H4 (cell line): ENCODE measurements at regions not wholly inside any gene's neighbourhood (a gene's known extent, or its start where the extent isn't known, plus 50 kb on each side); places are given as distances from the start of the nearest gene placed in this dataset.
A peak's percentile ranks its signal among the peaks of the same experiment; 100 is the strongest.

Source experiments
- DNase-seq: peaks from one replicate; pipeline ENCODE4 v3.0.0-alpha.2; 2015; ENCODE audit warnings: low spot score

DNA sequence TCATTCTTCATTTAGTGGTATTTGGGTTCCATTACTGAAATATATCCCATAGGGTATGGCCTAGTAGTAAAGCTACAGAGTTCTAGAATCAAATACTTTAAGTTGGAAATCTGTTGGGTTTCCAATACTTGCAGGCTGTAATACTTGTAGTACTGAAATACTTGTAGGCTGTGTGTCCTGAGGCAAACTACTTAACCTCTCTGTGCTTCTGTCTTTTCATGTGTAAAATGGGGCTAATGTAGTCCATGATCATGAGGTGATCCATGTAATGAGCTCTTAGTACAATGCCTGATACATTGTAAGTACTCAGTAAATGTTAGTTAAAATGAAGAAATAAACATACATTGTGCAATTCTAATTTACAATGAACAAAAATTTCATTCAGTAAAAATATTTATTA is 368.9 kb downstream of the CSNK1G3 start:
- DNase-seq = no peak

DNA sequence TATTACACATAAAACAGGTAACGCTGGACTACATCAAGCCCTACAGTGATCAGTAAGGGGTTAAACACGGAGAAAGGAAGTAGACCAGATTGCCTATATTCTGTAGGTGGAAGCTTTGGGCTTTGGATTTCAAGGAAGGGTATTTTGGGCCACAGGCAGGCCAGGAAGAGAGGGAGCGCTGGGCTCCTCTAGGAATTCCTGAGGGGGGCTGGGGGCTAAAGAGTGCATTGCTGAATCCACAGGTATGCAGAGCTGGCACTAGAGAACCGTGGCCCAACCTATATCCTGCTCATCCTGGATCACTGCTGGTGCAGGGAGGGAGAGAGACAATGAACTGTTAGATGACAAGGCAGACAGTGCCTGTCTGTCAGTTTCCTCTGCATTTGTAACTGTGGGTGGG is 367.1 kb downstream of the CSNK1G3 start:
- DNase-seq = no peak

DNA sequence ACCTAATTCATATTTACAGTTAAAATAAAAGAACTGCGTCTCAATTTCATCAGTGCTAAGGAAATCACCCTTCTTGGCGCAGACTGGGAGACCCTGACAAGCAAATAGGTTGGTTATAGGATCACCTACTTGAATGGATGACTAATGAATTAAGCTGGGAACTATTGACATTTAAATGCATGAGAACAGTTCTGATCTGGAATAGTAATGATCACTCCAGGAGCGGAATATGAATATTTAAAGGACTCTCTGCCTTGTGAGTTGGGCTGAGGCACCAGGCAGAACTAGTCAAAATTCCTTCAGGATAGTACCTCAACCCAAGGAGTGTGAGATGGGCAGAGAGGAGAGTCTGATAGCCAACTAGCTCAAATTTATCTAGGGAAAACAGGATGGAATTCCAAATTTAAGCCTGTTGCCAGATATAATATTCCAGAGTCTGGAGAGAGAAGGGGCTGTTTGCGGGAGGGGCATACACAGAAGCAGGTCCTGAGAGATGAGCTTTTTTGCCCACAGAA is 364.4 kb downstream of the CSNK1G3 start:
- DNase-seq = no peak

DNA sequence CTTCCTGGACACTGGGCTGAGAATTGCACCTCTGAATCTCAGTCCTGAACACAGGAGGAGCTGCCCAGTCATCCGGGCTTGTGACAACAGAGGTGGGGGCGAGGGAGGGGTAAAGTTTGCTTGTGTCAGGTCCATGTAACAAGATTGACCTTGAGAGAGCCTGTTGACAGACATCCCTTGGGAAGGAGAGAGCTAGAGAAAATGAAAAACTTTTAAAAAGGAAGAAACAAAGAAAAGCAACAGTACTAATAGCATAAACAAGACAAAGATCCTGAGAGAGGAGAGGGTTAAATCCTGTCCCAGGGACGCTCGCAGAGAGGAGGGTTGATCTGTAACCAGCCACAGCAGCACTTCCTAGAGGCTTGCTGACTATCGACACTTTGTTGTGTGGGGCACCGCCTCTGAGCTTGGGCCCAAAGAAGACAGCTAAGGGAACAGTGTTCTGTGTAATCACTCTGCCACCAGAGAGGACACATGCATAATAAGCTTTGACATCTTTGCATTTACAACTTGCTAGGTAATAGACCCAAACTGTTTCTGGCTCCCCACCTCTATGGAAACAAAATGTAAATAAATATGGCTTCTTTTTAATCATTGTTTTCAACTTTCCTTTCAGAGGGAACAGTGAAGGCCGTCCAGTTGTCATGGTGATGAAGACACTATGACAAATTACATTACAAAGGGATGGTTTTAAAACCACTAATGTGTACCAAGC is 363.7 kb downstream of the CSNK1G3 start:
- DNase-seq = no peak

DNA sequence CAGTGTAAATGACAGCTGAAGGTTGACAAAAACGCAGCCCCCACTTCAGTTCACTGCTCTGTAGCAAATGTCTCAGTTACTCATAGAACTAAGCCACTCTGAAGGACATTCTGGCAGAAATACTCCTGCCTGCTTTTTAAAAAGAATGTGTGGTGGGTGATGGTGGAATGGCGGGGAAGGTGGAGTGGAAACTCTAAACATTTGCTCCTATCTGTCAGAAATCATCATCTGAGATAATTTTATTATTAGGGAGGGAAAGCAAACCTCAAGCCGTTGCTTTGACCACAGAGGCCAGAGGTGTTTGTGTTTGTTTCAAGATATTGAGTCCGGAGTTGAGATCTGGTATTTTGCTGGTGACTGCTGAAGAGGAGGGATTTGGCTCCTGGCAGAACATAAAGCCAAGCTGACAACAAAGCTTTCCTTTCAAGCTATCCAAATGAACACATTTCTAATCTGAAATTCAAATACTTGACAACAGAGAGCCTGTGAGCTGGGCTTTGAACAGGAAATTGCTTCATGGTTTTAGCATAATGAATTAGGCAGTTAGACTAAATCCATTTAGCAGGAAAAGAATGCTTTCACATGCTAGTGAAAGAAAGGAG is 362.7 kb downstream of the CSNK1G3 start:
- DNase-seq = peak; percentile 30

DNA sequence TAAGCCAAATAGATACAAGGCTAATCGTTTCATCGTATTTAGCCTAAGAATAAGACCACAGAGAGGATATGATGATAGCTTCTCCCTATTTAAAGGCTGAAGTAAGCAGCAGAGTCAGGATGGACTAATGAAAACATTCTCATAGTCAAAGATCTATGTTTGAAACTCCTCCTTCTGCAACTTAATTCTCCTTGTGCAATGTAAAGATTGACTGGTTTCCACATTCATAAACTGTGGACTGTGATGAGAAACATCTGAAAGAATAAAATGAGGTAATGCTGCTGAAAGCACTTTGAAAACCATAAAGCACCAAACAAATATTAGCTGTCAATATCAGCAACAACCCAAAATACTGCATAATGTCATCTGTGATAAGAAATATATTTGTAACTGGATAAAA is 361.9 kb downstream of the CSNK1G3 start:
- no peak for DNase-seq

DNA sequence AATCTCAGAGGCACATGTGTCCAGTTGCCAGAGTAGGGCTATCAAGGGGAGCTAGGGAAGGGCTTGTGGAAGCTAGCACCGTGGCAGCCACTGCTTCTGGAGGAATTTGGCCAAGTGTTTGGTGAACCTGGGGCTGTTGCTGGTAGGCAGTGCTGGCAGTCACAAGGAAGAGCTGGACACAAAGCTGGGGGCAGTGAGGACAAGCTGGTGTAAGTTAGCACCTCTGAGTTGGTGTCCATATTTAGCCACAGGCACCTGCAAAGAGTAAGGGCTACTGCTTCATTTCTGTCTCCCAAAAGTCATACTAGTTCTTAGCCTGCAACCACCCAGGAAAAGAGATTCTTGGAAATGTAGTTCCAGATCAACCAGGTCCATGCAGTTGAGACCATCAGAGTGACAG is 359.4 kb downstream of the CSNK1G3 start:
- DNase-seq = no peak

DNA sequence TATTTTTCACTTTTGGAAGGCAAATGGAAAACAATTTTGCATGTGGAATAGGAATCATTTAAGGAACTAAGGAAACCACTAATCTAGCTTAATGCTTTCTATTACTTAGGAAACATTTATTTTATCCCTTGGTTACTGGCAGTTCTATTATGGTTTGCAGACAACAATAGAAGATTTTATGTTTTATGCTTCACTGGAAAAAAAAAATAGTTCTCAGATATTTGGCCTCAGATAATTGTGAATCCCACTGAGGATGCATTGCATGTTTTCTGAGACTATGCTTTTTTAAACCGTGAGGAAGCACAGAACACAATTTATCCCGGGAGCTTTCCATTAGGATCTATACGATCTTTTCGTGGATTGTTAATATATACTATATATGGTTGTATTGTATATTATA is 356.9 kb downstream of the CSNK1G3 start:
- DNase-seq = no peak

DNA sequence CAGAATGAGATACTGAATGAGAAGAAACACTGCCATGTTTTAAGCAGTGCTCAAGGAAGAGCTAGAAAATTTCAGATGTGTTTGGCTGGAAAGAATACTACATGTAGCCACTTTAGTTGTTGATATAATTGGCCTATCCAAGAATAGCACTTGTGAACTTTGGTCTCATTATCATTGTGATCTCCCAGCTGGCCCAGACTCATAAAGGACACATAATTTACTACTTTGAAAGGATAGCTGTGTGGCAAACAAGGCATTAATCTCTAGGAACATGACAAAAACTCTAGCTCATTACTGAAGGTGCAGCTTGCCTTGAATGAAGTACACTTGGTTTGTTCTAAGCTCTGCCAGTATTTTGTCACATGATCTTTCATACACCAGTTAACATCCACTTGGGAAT is 356.3 kb downstream of the CSNK1G3 start:
- DNase-seq = no peak

DNA sequence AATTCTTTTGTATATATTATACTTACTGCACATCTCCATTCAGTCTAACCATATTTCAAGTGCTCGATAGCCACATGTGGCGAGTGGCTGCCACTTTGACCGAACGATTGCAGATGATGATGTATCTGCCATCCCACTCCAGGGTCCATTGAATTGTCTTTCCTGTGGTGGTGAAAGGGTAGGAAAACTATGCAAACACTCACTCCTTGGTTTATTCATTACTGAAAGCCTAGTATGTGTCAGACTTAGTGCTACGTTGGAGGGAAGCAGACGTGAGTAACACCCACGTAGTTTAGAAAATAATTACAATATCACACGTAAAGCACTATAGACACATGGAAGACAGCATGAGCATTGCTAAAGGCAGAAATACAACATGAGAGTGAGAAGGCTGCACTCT is 353.7 kb downstream of the CSNK1G3 start:
- no peak for DNase-seq

DNA sequence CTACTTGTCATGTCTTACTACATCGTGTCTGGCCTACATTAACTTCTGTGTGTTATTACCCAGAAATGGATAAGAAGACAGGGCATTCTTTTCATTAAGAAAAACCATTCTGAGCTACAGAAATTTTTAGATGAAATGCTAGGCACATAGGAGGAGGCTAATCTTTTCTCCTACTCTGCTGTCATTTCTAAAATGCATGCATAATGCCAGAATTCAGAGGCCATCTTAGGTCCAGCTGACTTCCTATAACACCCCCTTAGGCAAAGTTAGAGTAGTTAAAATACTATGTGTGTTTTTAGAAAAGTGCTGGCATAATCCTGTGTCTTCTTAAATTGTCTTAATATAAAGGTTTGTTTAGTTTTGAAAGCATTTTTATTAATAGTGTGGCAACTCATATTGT is 352.6 kb downstream of the CSNK1G3 start:
- no peak for DNase-seq

DNA sequence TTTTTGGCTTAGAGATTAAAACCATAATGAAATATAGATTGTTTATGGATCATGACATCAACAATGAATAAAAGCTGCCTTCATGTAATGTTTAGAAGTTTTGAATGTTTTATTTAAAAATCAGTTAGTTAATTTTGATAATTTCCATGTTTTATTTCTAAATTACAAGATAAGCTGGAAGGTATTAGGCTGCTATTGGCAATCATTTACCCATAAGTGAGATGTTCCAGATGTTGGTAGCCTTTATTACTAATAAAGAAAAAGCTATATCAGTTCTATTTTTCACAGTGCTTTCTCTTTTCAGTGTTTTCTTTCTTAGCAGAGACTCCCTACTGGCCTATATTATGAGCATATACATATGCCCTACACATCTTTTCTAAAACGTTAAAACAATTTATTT is 347.0 kb downstream of the CSNK1G3 start:
- DNase-seq = no peak

DNA sequence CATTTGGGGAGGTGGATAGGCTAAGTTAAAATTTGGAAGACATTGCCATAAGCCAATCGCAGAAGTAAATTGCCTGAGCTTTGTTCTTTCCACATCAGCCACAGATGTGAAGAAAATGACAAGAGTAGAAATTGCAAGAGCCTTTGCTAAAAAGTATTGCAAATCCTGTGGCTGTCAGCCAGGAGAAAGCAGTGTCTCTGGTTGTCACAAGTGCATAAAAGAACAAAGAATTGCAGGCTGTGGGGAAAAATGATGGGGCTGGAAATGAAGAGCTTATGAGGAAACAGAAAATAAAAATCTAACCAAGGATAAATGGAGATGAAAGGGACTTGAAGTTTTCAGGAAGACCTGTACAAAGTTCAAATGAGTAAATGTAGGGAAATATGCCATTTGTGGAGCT is 344.8 kb downstream of the CSNK1G3 start:
- DNase-seq = no peak

DNA sequence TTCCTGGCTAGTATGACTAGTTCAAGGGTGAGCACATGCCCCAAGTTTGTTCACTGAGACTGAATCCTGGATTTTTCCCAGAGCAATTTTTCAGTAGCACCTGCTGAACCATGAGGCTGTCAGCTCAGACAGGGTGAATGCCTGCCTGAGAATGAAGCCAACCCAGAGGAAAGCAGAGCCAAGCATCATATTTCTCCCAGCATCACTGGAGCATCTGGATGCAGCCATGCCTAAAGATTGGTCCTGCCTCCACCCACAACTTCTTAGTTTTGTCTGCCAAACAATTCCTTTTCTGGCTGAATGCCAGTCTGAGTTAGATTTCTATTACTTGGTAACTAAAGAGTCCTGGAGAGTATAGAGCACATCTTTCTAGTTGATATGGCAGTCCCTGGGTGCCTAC is 343.6 kb downstream of the CSNK1G3 start:
- DNase-seq = no peak

DNA sequence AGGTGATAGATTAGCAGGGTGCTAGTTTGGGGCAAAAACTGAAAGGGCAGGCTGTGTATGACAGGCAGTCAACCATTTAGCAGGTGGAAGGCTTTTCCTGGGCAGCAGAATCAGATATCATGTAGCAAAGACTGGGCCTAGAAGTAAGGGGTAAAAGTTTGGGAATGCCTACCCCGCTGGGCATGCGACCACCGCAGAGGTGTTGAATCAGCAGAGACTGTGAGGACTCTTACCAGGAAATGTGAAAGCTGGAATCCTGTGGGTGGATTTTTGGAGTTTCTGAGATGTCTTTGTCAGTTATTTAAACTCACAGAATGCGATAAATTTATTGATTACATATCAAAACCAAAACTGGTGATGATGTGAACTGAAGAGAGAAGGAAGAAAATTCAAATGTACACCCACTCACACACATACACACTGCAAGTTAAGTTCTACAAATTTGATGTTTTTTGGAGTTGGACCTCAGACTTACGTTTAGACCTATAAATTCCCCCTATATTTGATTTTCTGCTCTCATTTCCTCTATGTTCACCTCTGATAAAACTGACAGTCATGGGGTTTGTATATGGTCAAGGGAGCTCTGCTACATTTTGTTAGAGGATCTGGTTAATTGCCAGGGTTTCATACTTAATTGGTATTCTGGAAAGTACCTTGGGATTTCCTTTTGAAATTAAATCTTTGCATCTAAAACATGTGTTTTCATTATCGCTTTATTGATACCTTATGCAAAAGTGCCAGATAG is 333.6 kb downstream of the CSNK1G3 start:
- no peak for DNase-seq

DNA sequence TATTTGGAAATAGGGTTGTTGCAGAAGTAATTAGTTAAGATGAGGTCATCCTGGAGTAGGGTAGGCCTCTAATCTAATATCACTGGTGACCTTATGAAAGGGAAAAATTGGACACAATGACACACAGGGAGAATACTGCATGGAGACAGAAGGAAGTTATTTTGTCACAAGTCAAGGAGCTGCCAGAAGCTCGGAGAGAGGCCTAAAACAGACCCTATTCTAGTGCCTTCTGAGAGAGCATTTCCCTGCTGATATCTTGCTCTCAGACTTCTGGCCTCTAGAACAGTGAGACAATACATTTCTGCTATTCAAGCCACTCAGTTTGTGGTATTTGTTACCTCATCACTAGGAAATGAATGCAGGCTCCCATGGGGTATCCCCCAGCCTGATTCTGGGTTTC is 332.9 kb downstream of the CSNK1G3 start:
- DNase-seq = peak; percentile 10

DNA sequence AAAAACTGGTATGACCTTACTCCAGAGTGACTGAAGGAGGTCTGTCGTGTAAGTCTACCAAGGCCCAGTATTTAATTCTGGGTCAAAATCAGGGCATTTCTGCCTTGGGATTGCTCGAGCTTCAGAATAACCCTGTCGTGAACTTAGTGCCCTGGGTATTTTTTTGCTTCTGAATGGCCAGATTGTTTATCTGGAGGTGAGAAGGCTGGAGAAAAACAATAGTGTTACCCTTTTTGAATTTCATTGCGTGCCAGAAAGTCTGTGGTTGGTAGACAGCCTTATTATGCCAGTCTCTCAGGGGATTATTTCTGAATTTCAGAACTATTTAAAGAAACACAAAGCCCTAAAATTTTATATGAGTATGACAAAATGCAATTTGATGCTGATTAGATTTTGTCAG is 323.4 kb downstream of the CSNK1G3 start:
- DNase-seq = peak; percentile 44

DNA sequence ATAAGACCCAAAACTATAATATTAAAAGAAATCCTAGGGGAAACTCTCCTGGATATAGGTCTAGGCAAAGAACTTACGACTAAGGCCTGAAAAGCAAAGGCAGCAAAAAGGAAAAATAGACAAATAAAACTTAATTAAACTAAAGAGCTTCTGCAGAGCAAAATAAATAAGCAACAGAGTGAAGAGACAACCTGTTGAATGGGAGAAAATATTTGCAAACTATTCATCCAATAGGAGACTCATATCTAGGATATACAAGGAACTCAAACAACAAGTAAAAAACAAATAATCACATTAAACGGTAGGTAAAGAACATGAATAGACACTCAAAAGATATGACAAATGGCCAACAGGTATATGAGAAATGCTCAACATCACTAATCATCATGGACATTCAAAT is 318.6 kb downstream of the CSNK1G3 start:
- no peak for DNase-seq

DNA sequence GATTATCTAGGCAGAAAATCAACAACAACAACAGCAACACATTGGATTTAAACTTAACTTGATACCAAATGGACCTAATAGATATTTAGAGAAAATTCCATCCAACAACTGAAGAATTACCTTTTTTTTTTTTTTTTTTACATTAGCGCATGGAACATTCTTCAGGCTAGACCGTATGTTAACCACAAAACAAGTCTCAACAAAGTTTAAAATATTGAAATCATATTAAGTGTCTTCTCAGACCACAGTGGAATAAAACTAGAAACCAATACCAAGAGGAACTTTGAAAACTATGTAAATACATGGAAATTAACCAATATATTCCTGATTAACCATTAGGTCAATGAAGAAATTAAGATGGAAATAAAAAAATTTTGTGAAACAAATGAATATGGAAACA is 315.8 kb downstream of the CSNK1G3 start:
- no peak for DNase-seq

DNA sequence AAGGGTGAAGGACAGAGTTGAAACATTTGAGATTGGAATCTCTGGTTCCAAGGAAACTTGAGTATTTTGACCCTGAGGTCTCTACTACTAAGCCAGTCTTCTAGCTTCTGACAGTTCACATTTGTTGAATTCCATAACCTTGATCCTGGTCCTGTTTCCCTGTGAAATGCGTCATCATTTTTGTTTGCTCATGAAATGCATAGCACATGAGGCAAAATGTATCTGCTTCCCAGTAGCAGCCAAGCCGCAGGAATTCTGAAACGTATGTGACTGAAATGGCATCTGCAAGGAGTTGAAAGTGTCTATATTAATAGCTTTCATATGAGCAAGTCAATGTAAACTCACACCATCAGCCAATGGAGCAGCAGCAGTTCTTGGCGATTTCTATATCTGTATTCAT is 307.9 kb downstream of the CSNK1G3 start:
- no peak for DNase-seq

DNA sequence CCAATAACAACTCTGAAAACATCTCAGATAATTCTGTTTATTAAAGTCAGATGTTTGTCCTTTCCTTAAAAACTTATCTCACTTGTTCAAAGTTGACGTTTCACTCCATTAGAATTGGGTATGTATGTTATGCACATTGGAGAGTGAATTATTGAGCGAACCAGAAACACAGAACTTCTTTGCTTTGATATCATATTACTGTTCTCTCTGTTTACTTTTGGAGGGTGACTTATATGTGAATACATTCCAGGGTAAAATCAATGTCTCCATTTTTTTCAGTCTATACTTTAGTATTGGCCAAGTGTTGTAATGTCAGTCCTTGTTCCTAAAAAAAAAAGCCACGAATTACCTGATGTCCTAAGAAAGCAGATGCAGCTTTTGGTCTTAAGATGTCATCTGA is 307.4 kb downstream of the CSNK1G3 start:
- DNase-seq = no peak

DNA sequence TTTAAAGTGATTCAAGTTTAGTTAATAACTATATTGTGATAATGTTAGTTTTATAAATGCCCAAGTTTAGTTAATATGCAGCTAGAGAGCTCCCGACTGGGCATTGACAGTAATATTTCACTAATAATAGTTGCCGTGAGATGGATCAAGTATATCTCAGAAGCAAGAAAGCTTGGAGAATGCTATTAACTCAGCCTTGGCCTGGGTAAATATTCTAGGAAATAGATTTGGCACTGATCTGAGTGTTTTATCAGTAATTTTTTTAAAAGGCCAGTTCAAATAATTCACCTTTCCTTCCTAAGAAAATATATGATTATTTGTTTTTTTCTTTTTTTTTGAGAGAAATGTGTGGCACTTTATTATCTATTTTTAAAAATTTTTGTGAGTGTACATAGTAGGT is 305.3 kb downstream of the CSNK1G3 start:
- DNase-seq = no peak
